H9 (cell line): ENCODE measurements at regions not wholly inside any gene's neighbourhood (a gene's known extent, or its start where the extent isn't known, plus 50 kb on each side); places are given as distances from the start of the nearest gene placed in this dataset.

Source experiments
- DNase-seq: peaks from one replicate; pipeline ENCODE4 v3.0.0-alpha.2; 2017
- H2AFZ ChIP-seq: one replicate; pipeline ENCODE4 v1.6.1; 2013; ENCODE audit warnings: mild to moderate bottlenecking, low read length, control low read depth, moderate library complexity
- H2AK5ac ChIP-seq: 2 replicates; pipeline ENCODE4 v1.6.1; 2013; ENCODE audit warnings: low read length, control low read depth, mixed read lengths; ENCODE audit not compliant: insufficient read length
- H2BK120ac ChIP-seq: one replicate; pipeline ENCODE4 v1.6.1; 2013; ENCODE audit warnings: low read depth, mild to moderate bottlenecking, low read length, control low read depth, inconsistent platforms; ENCODE audit not compliant: poor library complexity, severe bottlenecking
- H2BK12ac ChIP-seq: 2 replicates; pipeline ENCODE4 v1.6.1; 2013; ENCODE audit warnings: low read length, control low read depth, mixed read lengths, low read depth; ENCODE audit not compliant: insufficient read length
- H2BK15ac ChIP-seq: 2 replicates; pipeline ENCODE4 v1.6.1; 2013; ENCODE audit warnings: low read depth, low read length, control low read depth
- H2BK20ac ChIP-seq: one replicate; pipeline ENCODE4 v1.6.1; 2013; ENCODE audit warnings: low read depth, mild to moderate bottlenecking, low read length, control low read depth, inconsistent platforms; ENCODE audit not compliant: poor library complexity, severe bottlenecking
- H2BK5ac ChIP-seq: 2 replicates; pipeline ENCODE4 v1.6.1; 2013; ENCODE audit warnings: low read length, control low read depth, mixed read lengths; ENCODE audit not compliant: insufficient read length
- H3K14ac ChIP-seq: 2 replicates; pipeline ENCODE4 v1.6.1; 2013; ENCODE audit warnings: low read length, control low read depth; ENCODE audit not compliant: insufficient read depth
- H3K18ac ChIP-seq: 2 replicates; pipeline ENCODE4 v1.6.1; 2013; ENCODE audit warnings: low read depth, mild to moderate bottlenecking, mixed read lengths, low read length, control low read depth; ENCODE audit not compliant: insufficient read length
- H3K23ac ChIP-seq: 2 replicates; pipeline ENCODE4 v1.6.1; 2013; ENCODE audit warnings: low read length, control low read depth, mixed read lengths, low read depth; ENCODE audit not compliant: insufficient read length
- H3K23me2 ChIP-seq: 2 replicates; pipeline ENCODE4 v1.6.1; 2013; ENCODE audit warnings: low read depth, mild to moderate bottlenecking, mixed read lengths, low read length, control low read depth; ENCODE audit not compliant: insufficient read length, poor library complexity, severe bottlenecking
- H3K27ac ChIP-seq: 2 replicates; pipeline ENCODE4 v1.5.1; 2013; ENCODE audit warnings: low read length, control low read depth, mixed read lengths, low read depth; ENCODE audit not compliant: insufficient read length
- H3K27me3 ChIP-seq: 2 replicates; pipeline ENCODE4 v1.6.1; 2013; ENCODE audit warnings: low read length, control low read depth, inconsistent platforms; ENCODE audit not compliant: insufficient read depth
- H3K4ac ChIP-seq: 2 replicates; pipeline ENCODE4 v1.6.1; 2013; ENCODE audit warnings: low read depth, mild to moderate bottlenecking, control low read depth, inconsistent platforms, low read length, moderate library complexity
- H3K4me1 ChIP-seq: 2 replicates; pipeline ENCODE4 v1.6.1; 2013; ENCODE audit warnings: low read length, control low read depth, inconsistent platforms; ENCODE audit not compliant: insufficient read depth
- H3K4me2 ChIP-seq: 2 replicates; pipeline ENCODE4 v1.6.1; 2013; ENCODE audit warnings: low read length, control low read depth, mixed read lengths; ENCODE audit not compliant: insufficient read length, insufficient read depth
- H3K56ac ChIP-seq: 2 replicates; pipeline ENCODE4 v1.6.1; 2013; ENCODE audit warnings: low read depth, mild to moderate bottlenecking, mixed read lengths, low read length, control low read depth; ENCODE audit not compliant: insufficient read length
- H3K79me1 ChIP-seq: 2 replicates; pipeline ENCODE4 v1.6.1; 2013; ENCODE audit warnings: low read depth, mild to moderate bottlenecking, moderate library complexity, low read length, control low read depth, inconsistent platforms; ENCODE audit not compliant: insufficient read depth, poor library complexity, severe bottlenecking
- H3K79me2 ChIP-seq: 2 replicates; pipeline ENCODE4 v1.6.1; 2013; ENCODE audit warnings: low read length, control low read depth, inconsistent platforms; ENCODE audit not compliant: insufficient read depth
- H3K9ac ChIP-seq: 2 replicates; pipeline ENCODE4 v1.6.1; 2013; ENCODE audit warnings: low read length, control low read depth, mixed read lengths; ENCODE audit not compliant: insufficient read length; ENCODE audit errors: extremely low read depth
- H3K9me3 ChIP-seq: one replicate; pipeline ENCODE4 v1.6.1; 2013; ENCODE audit warnings: low read depth, low read length, inconsistent platforms; ENCODE audit not compliant: control insufficient read depth
- H3T11ph ChIP-seq: one replicate; pipeline ENCODE4 v1.6.1; 2013; ENCODE audit warnings: mild to moderate bottlenecking, low read length, control low read depth, inconsistent platforms
- H4K20me1 ChIP-seq: one replicate; pipeline ENCODE4 v1.6.1; 2013; ENCODE audit not compliant: control insufficient read depth, insufficient read length, insufficient read depth
- H4K5ac ChIP-seq: 2 replicates; pipeline ENCODE4 v1.6.1; 2013; ENCODE audit warnings: low read depth, mild to moderate bottlenecking, mixed read lengths, low read length, control low read depth; ENCODE audit not compliant: insufficient read length
- H4K8ac ChIP-seq: replicated peaks from 2 replicates; pipeline ENCODE4 v1.6.1; 2013; ENCODE audit warnings: low read length, control low read depth, mixed read lengths, low read depth; ENCODE audit not compliant: insufficient read length
- H4K91ac ChIP-seq: 2 replicates; pipeline ENCODE4 v1.6.1; 2013; ENCODE audit warnings: low read depth, mild to moderate bottlenecking, moderate library complexity, mixed read lengths, low read length, control low read depth; ENCODE audit not compliant: insufficient read length
- H3K27ac Mint-ChIP-seq, 3 experiments: 2 replicates in 2 of 3; 3 replicates in 1 of 3; pipeline ENCODE4 v1.8.0; 2020 to 2021; ENCODE audit warnings: mixed read lengths in 3 of 3, mild to moderate bottlenecking in 1 of 3, moderate library complexity in 1 of 3
- H3K27me3 Mint-ChIP-seq: 2 replicates; pipeline ENCODE4 v1.8.0; 2021; ENCODE audit warnings: low read depth, mild to moderate bottlenecking, moderate library complexity, mixed read lengths
- H3K36me3 Mint-ChIP-seq, 3 experiments: 2 replicates in 2 of 3; 3 replicates in 1 of 3; pipeline ENCODE4 v1.8.0; 2020 to 2021; ENCODE audit warnings: low read depth in 3 of 3, mixed read lengths in 3 of 3; ENCODE audit not compliant: insufficient read depth in 1 of 3
- H3K4me1 Mint-ChIP-seq, 2 experiments: 2 replicates each; pipeline ENCODE4 v1.8.0; 2020; ENCODE audit warnings: mixed read lengths in 2 of 2
- H3K4me3 Mint-ChIP-seq, 2 experiments: 2 replicates in 1 of 2; 3 replicates in 1 of 2; pipeline ENCODE4 v1.8.0; 2020 to 2021; ENCODE audit warnings: mild to moderate bottlenecking in 2 of 2, mixed read lengths in 2 of 2, moderate library complexity in 1 of 2
- H3K9me3 Mint-ChIP-seq, 2 experiments: 2 replicates in 1 of 2; 3 replicates in 1 of 2; pipeline ENCODE4 v1.8.0; 2020; ENCODE audit warnings: mild to moderate bottlenecking in 2 of 2, mixed read lengths in 2 of 2, moderate library complexity in 1 of 2
- CTCF ChIP-seq: fragments of 200-600 bp; sonication (generic); conservative IDR thresholded peaks from 3 replicates; pipeline ENCODE4 v1.8.0; 2021; ENCODE audit warnings: antibody characterized with exemption, mild to moderate bottlenecking
- WGBS: extraction: QIAGEN DNeasy Blood & Tissue Kit; methylation state at CpG from one replicate; pipeline ENCODE4 v1.1.7; 2013; ENCODE audit warnings: missing lambda C conversion rate, low lambda C conversion rate, mixed read lengths; ENCODE audit not compliant: insufficient read length; ENCODE audit errors: extremely low coverage; 5-methylcytosine and 5-hydroxymethylcytosine counted together

DNA sequence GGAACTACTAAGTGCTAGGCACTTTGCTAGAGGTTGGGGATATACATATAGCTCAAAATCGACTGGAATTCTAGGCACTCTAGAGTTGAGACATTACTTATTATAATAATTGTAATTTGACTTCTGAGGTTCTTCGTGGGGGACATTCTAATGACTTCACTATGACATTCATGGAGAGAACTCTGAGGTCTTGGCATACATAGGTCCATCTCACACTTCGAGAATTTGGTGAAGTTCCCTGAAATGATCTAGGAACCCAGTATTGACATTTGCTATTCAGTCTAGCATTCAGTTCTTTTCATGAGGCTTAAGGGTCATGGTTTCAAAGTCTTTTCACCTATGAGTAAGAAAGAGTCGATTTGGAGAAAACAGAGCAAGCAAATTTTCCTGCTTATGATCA, 446.6 kb upstream of the JAG1 start:
- Histone ChIP-seq H3K23me2 (no peaks in the 10 kb centered on the region), H3K4me1 (no peaks in the 10 kb centered on the region), H3K27ac (no peak overlapping the region), H3K4me2 (no peak overlapping the region), H3K4ac (no peak overlapping the region), H4K91ac (no peak overlapping the region), H4K5ac (no peak overlapping the region), H4K20me1 (no peaks in the 10 kb centered on the region), H3K27me3 (no peaks in the 10 kb centered on the region), H3K9ac (no peak overlapping the region), H3K23ac (no peak overlapping the region), H3K14ac (no peak overlapping the region), H2AK5ac (no peak overlapping the region), H2BK12ac (no peak overlapping the region), H3K56ac (no peak overlapping the region), H2BK20ac (no peak overlapping the region), H3T11ph (no peak overlapping the region), H3K18ac (no peak overlapping the region), H3K79me1 (no peaks in the 10 kb centered on the region), H2BK5ac (no peak overlapping the region), H4K8ac (no peak overlapping the region), H3K79me2 (no peaks in the 10 kb centered on the region), H3K9me3 (no peaks in the 10 kb centered on the region), H2BK15ac (no peak overlapping the region), H2BK120ac (no peak overlapping the region), H2AFZ (no peak overlapping the region)
- no peak for TF ChIP-seq CTCF
- DNase-seq: no peak
- Mint-ChIP-seq H3K27ac (no peak overlapping the region), H3K4me1 (no peaks in the 10 kb centered on the region), H3K27me3 (no peaks in the 10 kb centered on the region; the same call in 1 of the 2 replicates), H3K9me3 (no peaks in the 10 kb centered on the region), H3K36me3 (peaks cover 0 to 4% (median 0%) of the 10 kb centered on the region in 3 experiments; a peak in 1 of 7 replicates), H3K4me3 (no peak overlapping the region)
- no CpG with 5 or more reads among the region's 4 CpGs for WGBS
